Liver (tissue), 8 donors: ENCODE measurements at regions not wholly inside any gene's neighbourhood (a gene's known extent, or its start where the extent isn't known, plus 50 kb on each side); places are given as distances from the start of the nearest gene placed in this dataset.

Experiments
- DNase-seq: peaks from one replicate; pipeline ENCODE4 v3.0.0-alpha.2; 2017; ENCODE audit warnings: low spot score
- H3K27ac ChIP-seq, 2 donors: one replicate each; pipeline ENCODE4 v1.7.0; 2013; ENCODE audit warnings: inconsistent platforms in 2 of 2, low read length in 2 of 2, control low read depth in 1 of 2, low read depth in 1 of 2, mild to moderate bottlenecking in 1 of 2
- H3K27me3 ChIP-seq, 4 donors: one replicate each; pipeline versions ENCODE4 v1.6.1 to v1.7.0; 2013; ENCODE audit warnings: low read length in 3 of 4, inconsistent platforms in 1 of 4, mild to moderate bottlenecking in 1 of 4, moderate library complexity in 1 of 4; ENCODE audit not compliant: control insufficient read depth in 4 of 4, insufficient read depth in 4 of 4
- H3K36me3 ChIP-seq, 4 donors: one replicate each; pipeline versions ENCODE4 v1.6.1 to v1.7.0; 2013; ENCODE audit warnings: low read length in 3 of 4, mild to moderate bottlenecking in 3 of 4, low read depth in 1 of 4, moderate library complexity in 1 of 4; ENCODE audit not compliant: control insufficient read depth in 4 of 4, insufficient read depth in 3 of 4
- H3K4me1 ChIP-seq, 4 donors: one replicate each; pipeline versions ENCODE4 v1.6.1 to v1.7.0; 2013; ENCODE audit warnings: low read length in 3 of 4, mild to moderate bottlenecking in 3 of 4, moderate library complexity in 1 of 4; ENCODE audit not compliant: control insufficient read depth in 4 of 4, insufficient read depth in 4 of 4
- H3K4me3 ChIP-seq, 3 donors: one replicate each; pipeline versions ENCODE4 v1.6.1 to v1.7.0; 2013; ENCODE audit warnings: low read length in 3 of 3, control low read depth in 1 of 3, low read depth in 1 of 3, mild to moderate bottlenecking in 1 of 3
- H3K9ac ChIP-seq, 2 donors: one replicate each; pipeline ENCODE4 v1.7.0; 2013; ENCODE audit warnings: low read length in 2 of 2, mild to moderate bottlenecking in 2 of 2, moderate library complexity in 2 of 2, control low read depth in 1 of 2, low read depth in 1 of 2
- H3K9me3 ChIP-seq, 4 donors: one replicate each; pipeline versions ENCODE4 v1.6.1 to v1.7.0; 2013; ENCODE audit warnings: low read length in 3 of 4; ENCODE audit not compliant: control insufficient read depth in 4 of 4
- ATF3 ChIP-seq: IDR thresholded peaks from 2 replicates; pipeline ENCODE4 v1.6.1; 2016; ENCODE audit warnings: antibody characterized with exemption
- CTCF ChIP-seq: fragments of 150-350 bp; IDR thresholded peaks from 2 replicates; pipeline ENCODE4 v1.5.1; 2017; ENCODE audit warnings: improper control_type of control experiment, low read depth, low read length; ENCODE audit not compliant: missing input control
- EGR1 ChIP-seq, 2 donors: IDR thresholded peaks; 2 replicates each; pipeline ENCODE4 v1.6.1; 2016 to 2018; ENCODE audit warnings: antibody characterized with exemption in 2 of 2, low read depth in 2 of 2
- FOXA1 ChIP-seq: IDR thresholded peaks from 2 replicates; pipeline ENCODE4 v1.6.1; 2016; ENCODE audit warnings: antibody characterized with exemption
- GABPA ChIP-seq, 2 donors: IDR thresholded peaks in 1 of 2; conservative IDR thresholded peaks in 1 of 2; 2 replicates each; pipeline ENCODE4 v1.6.1; 2016; ENCODE audit warnings: antibody characterized with exemption in 2 of 2, mild to moderate bottlenecking in 1 of 2, moderate library complexity in 1 of 2
- HNF4A ChIP-seq, 2 donors: conservative IDR thresholded peaks; 2 replicates each; pipeline ENCODE4 v1.6.1; 2016; ENCODE audit warnings: antibody characterized with exemption in 2 of 2, mild to moderate bottlenecking in 2 of 2
- JUND ChIP-seq, 2 donors: IDR thresholded peaks; 2 replicates each; pipeline ENCODE4 v1.6.1; 2016; ENCODE audit warnings: antibody characterized with exemption in 2 of 2
- MAX ChIP-seq: IDR thresholded peaks from 2 replicates; pipeline ENCODE4 v1.6.1; 2016; ENCODE audit warnings: antibody characterized with exemption
- RAD21 ChIP-seq, 2 donors: IDR thresholded peaks; 2 replicates each; pipeline ENCODE4 v1.6.1; 2016; ENCODE audit warnings: antibody characterized with exemption in 2 of 2, mild to moderate bottlenecking in 2 of 2
- RXRA ChIP-seq, 2 donors: IDR thresholded peaks; 2 replicates each; pipeline ENCODE4 v1.6.1; 2017 to 2018; ENCODE audit warnings: antibody characterized with exemption in 2 of 2, mild to moderate bottlenecking in 1 of 2
- SP1 ChIP-seq: IDR thresholded peaks from 2 replicates; pipeline ENCODE4 v1.6.1; 2018; ENCODE audit warnings: antibody characterized with exemption, mild to moderate bottlenecking
- YY1 ChIP-seq: IDR thresholded peaks from 2 replicates; pipeline ENCODE4 v1.6.1; 2016; ENCODE audit warnings: antibody characterized with exemption, mild to moderate bottlenecking
- ZBTB33 ChIP-seq: IDR thresholded peaks from 2 replicates; pipeline ENCODE4 v1.6.1; 2016; ENCODE audit warnings: antibody characterized with exemption
- WGBS: extraction: QIAGEN DNeasy Blood & Tissue Kit; methylation state at CpG from one replicate; pipeline ENCODE4 v1.1.7; 2013; 5-methylcytosine and 5-hydroxymethylcytosine counted together
- donor health status: healthy.
- donor health status: healthy.
- donor health status: healthy.
- donor health status: healthy.
- donor health status: healthy.

GRCh38 chr7:79683185-79683890 is 229.9 kb upstream of the MAGI2 start (continued):
- TF ChIP-seq CTCF (no peak), GABPA (IDR thresholded peaks at IDR 0.05 in 1 of 2, conservative IDR thresholded peaks at IDR 0.05 in 1 of 2) (no peak), MAX (no peak), RAD21 (IDR thresholded peaks at IDR 0.05) (no peak), ZBTB33 (no peak)

- H3K9me3 ChIP-seq = no peaks in the 10 kb centered on the region
- WGBS = 79% methylated on average over 8 of the region's 8 CpGs
- no peak for DNase-seq
- H3K9ac ChIP-seq = no peak overlapping the region
- H3K4me3 ChIP-seq = no peak overlapping the region
- no peaks in the 10 kb centered on the region for H3K36me3 ChIP-seq
- H3K27me3 ChIP-seq = no peaks in the 10 kb centered on the region
- no peak overlapping the region for H3K27ac ChIP-seq
- TF ChIP-seq ATF3 (no peak), FOXA1 (no peak), CTCF (no peak), YY1 (no peak), GABPA (IDR thresholded peaks at IDR 0.05 in 1 of 2, conservative IDR thresholded peaks at IDR 0.05 in 1 of 2) (no peak), SP1 (no peak), HNF4A (conservative IDR thresholded peaks at IDR 0.05) (no peak), JUND (IDR thresholded peaks at IDR 0.05) (no peak), RAD21 (IDR thresholded peaks at IDR 0.05) (no peak), RXRA (IDR thresholded peaks at IDR 0.05) (no peak), MAX (no peak), EGR1 (IDR thresholded peaks at IDR 0.05; ENCODE audit: low read depth in 2 of 2) (no peak)
- no peaks in the 10 kb centered on the region for H3K4me1 ChIP-seq
Measured at GRCh38 chr7:79681454-79681853, 228.0 kb upstream of the MAGI2 start.
